Parathyroid adenoma (tissue), 2 donors: ENCODE measurements at regions not wholly inside any gene's neighbourhood (a gene's known extent, or its start where the extent isn't known, plus 50 kb on each side); places are given as distances from the start of the nearest gene placed in this dataset.

ENCODE experiments used
- H2AFZ ChIP-seq: fragments of 300-600 bp; sonication (generic); one replicate; pipeline ENCODE4 v1.7.0; 2017; ENCODE audit warnings: antibody characterized with exemption, mild to moderate bottlenecking
- H3K27ac ChIP-seq: fragments of 300-600 bp; sonication (generic); one replicate; pipeline ENCODE4 v1.7.0; 2017
- H3K27me3 ChIP-seq: fragments of 300-600 bp; sonication (generic); one replicate; pipeline ENCODE4 v1.7.0; 2017; ENCODE audit warnings: low read length; ENCODE audit not compliant: control insufficient read depth, insufficient read depth
- H3K36me3 ChIP-seq: fragments of 300-600 bp; sonication (generic); one replicate; pipeline ENCODE4 v1.7.0; 2017; ENCODE audit warnings: low read length; ENCODE audit not compliant: control insufficient read depth, insufficient read depth
- H3K4me1 ChIP-seq: fragments of 300-600 bp; sonication (generic); one replicate; pipeline ENCODE4 v1.7.0; 2017; ENCODE audit warnings: control low read depth
- H3K4me2 ChIP-seq: fragments of 300-600 bp; sonication (generic); one replicate; pipeline ENCODE4 v1.7.0; 2017; ENCODE audit warnings: low read length
- H3K4me3 ChIP-seq: fragments of 300-600 bp; sonication (generic); one replicate; pipeline ENCODE4 v1.7.0; 2017; ENCODE audit warnings: low read depth, low read length
- H3K79me2 ChIP-seq: fragments of 300-600 bp; sonication (generic); one replicate; pipeline ENCODE4 v1.7.0; 2017; ENCODE audit warnings: control low read depth
- H3K9ac ChIP-seq: fragments of 300-600 bp; sonication (generic); one replicate; pipeline ENCODE4 v1.7.0; 2017; ENCODE audit warnings: mild to moderate bottlenecking
- H3K9me3 ChIP-seq: fragments of 300-600 bp; sonication (generic); one replicate; pipeline ENCODE4 v1.7.0; 2017; ENCODE audit warnings: low read length; ENCODE audit not compliant: control insufficient read depth
- TF ChIP-seq, protein P1 (sequence below): fragments of 300-600 bp; sonication (generic); IDR thresholded peaks from one replicate; pipeline ENCODE4 v1.7.0; 2017; ENCODE audit warnings: antibody characterized with exemption, mild to moderate bottlenecking
- donor health status: primary hyperparathyroidism.

DNA sequence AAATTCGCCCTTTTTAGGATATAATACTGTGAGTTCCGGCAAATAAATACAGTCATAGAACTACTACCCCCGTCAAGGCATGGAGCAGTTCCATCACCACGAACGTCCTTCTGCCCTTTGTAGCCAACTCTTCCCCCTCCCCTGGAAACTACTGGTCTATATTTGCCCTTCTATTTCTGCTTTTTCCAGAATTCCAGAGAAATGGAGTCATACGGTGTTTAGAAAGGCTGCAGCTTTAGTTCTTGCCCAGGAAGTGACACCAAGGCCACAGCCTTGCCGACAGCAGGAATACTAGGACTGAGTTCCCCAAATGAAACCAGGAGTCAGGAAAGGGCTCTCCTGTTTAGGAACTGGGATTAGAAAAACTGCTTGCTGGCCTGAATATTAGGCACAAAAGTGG, 291.2 kb downstream of the FAM43A start:
- no peak overlapping the region for H2AFZ ChIP-seq
- TF ChIP-seq, protein P1, sequence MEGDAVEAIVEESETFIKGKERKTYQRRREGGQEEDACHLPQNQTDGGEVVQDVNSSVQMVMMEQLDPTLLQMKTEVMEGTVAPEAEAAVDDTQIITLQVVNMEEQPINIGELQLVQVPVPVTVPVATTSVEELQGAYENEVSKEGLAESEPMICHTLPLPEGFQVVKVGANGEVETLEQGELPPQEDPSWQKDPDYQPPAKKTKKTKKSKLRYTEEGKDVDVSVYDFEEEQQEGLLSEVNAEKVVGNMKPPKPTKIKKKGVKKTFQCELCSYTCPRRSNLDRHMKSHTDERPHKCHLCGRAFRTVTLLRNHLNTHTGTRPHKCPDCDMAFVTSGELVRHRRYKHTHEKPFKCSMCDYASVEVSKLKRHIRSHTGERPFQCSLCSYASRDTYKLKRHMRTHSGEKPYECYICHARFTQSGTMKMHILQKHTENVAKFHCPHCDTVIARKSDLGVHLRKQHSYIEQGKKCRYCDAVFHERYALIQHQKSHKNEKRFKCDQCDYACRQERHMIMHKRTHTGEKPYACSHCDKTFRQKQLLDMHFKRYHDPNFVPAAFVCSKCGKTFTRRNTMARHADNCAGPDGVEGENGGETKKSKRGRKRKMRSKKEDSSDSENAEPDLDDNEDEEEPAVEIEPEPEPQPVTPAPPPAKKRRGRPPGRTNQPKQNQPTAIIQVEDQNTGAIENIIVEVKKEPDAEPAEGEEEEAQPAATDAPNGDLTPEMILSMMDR: no peak
- no peak overlapping the region for H3K9ac ChIP-seq

DNA sequence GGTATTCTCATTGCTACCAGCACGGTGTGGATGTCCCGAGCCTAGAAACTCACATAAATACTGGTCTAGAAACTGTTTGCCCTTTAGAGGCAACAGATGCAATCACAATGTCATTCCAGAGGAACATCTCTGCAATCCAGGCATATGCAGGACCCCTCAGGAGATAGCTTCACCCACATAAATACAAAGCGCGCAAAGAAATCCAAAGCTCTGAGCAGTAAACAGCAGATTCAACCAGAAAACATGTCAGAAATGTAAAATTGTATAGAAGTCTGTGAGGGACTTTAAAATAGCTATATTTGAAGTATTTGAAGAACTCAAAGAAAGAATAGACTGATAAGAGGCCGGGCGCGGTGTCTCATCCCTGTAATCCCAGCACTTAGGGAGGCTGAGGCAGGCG, 291.7 kb downstream of the FAM43A start:
- Histone ChIP-seq H3K4me2 (no peak overlapping the region), H3K27ac (no peak overlapping the region), H3K79me2 (no peaks in the 10 kb centered on the region), H3K27me3 (no peaks in the 10 kb centered on the region), H3K4me1 (no peaks in the 10 kb centered on the region), H3K36me3 (no peaks in the 10 kb centered on the region), H3K9ac (no peak overlapping the region), H3K9me3 (no peaks in the 10 kb centered on the region), H3K4me3 (no peak overlapping the region), H2AFZ (no peak overlapping the region)
- TF ChIP-seq, protein P1: no peak

More for the DNA sequence above, 291.2 kb downstream of the FAM43A start:
- Histone ChIP-seq H3K27ac (no peak overlapping the region), H3K4me1 (no peaks in the 10 kb centered on the region), H3K9me3 (no peaks in the 10 kb centered on the region), H3K4me2 (no peak overlapping the region), H3K79me2 (no peaks in the 10 kb centered on the region), H3K27me3 (no peaks in the 10 kb centered on the region), H3K36me3 (no peaks in the 10 kb centered on the region), H3K4me3 (no peak overlapping the region)

DNA sequence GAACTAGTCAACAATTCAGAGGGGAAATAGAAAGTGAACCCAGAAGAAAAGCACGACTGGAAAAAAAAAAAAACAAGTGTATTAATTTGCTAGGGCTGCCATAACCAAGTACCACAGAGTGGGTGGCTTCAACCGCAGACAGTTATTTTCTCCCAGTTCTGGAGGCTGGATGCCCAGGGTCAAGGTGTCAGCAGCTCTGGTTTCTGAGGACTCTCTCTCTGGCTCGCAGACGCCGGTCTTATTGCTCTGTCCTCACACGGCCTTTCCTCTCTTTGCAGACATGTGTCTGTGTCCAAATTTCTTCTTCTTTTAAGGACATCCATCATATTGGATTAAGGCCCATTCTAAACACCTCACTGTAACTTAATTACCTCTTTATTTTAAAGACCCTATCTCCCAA, 291.8 kb downstream of the XXYLT1 start:
- Histone ChIP-seq H3K4me2 (no peak overlapping the region), H3K27me3 (no peaks in the 10 kb centered on the region), H3K36me3 (no peaks in the 10 kb centered on the region), H3K79me2 (no peaks in the 10 kb centered on the region), H3K9ac (no peak overlapping the region), H3K4me1 (no peaks in the 10 kb centered on the region), H3K4me3 (no peak overlapping the region), H3K9me3 (no peaks in the 10 kb centered on the region), H3K27ac (no peak overlapping the region), H2AFZ (no peak overlapping the region)
- TF ChIP-seq, protein P1: no peak

DNA sequence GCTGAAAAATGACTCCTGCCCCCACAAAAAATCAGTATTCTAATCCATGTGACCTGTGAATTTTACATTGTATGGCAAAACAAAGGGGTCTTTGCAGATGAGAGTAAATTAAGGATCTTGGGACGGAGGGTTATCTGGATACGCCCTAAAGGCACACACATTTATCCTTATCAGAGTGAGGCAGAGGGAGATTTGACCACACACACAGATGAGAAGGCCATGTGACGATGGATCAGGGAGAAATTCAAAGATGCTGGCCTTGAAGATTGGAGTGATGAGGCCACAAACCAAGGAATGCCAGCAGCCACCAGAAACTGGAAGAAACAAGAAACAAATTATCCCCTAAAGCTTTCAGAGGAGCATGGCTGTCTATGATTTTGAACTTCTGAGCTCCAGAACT, 288.5 kb downstream of the XXYLT1 start:
- no peak overlapping the region for H3K4me3 ChIP-seq
- H3K9me3 ChIP-seq: no peaks in the 10 kb centered on the region
- peaks cover 5% of the 10 kb centered on the region for H3K4me1 ChIP-seq
- no peaks in the 10 kb centered on the region for H3K27me3 ChIP-seq
- no peaks in the 10 kb centered on the region for H3K36me3 ChIP-seq
- no peak overlapping the region for H3K9ac ChIP-seq
- no peak overlapping the region for H3K27ac ChIP-seq
- no peak overlapping the region for H2AFZ ChIP-seq
- H3K4me2 ChIP-seq: no peak overlapping the region
- no peaks in the 10 kb centered on the region for H3K79me2 ChIP-seq
- TF ChIP-seq, protein P1: no peak

DNA sequence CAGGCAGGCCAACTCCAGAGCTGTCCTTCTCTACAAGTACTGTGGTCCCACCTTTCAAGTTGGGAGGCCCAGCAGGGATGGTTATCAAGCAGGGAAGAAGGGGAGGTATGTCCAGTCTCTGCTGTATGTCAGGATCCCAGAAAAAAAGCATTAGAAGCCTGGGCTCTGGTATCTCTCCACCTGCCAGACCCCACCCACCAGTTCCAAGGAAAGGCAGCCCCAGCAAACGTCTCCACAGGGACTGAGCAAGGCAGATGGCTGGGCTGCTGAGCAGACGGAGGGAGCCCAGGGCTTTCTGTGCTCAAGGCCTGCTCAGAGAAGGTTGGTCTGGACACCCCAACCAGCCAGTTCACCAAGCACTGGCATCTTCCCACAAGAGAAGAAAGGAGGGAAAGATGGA, 287.8 kb downstream of the XXYLT1 start:
- Histone ChIP-seq H3K27me3 (no peaks in the 10 kb centered on the region), H3K79me2 (no peaks in the 10 kb centered on the region), H3K9me3 (no peaks in the 10 kb centered on the region), H3K9ac (no peak overlapping the region), H3K27ac (no peak overlapping the region), H3K4me3 (no peak overlapping the region), H3K36me3 (no peaks in the 10 kb centered on the region), H3K4me1 (peaks cover 5% of the 10 kb centered on the region), H3K4me2 (no peak overlapping the region), H2AFZ (no peak overlapping the region)
- TF ChIP-seq, protein P1: no peak
